ENCODE measurements at regions not wholly inside any gene's neighbourhood (a gene's known extent, or its start where the extent isn't known, plus 50 kb on each side); places are given as distances from the start of the nearest gene placed in this dataset.

DNA sequence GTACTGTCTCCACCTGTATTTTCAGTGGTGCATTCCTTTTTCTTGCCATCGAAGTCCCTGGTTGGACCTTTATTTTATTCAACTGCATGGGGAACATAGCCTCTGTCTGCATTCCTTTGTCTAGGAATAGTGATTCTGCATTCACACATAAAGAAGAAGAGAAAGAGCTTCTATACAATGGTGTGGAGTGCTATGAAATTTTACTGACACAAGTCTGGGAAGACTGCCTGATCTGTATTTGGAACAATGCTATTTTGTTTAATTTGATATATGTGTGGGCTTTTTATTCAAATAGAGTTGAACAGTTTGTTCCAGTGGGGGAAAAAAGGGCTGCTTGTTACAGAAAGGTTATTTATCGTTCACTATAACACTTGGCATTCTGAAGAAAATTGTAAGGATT, 375.7 kb upstream of the POU3F2 start:
- Histone ChIP-seq H3K27ac (ENCODE audit: low read depth, low read length) (no peak overlapping the region), H3K9me3 (ENCODE audit: insufficient read depth, low read length) (no peaks in the 10 kb centered on the region), H3K4me2 (ENCODE audit: low read depth, low read length, poor library complexity, severe bottlenecking) (no peak overlapping the region), H3K79me2 (ENCODE audit: insufficient read depth, low read length) (no peaks in the 10 kb centered on the region), H3F3A (ENCODE audit: insufficient read depth) (no peaks in the 10 kb centered on the region), H2AFZ (ENCODE audit: low read depth, low read length, severe bottlenecking) (no peak overlapping the region), H3K9me2 (replicated peaks; ENCODE audit: insufficient read depth, low read length) (no peaks in the 10 kb centered on the region), H3K4me3 (ENCODE audit: insufficient read depth, low read length, poor library complexity, severe bottlenecking) (no peak overlapping the region), H4K20me1 (ENCODE audit: low read depth, low read length) (no peaks in the 10 kb centered on the region), H3K27me3 (ENCODE audit: low read length) (no peaks in the 10 kb centered on the region), H3K9ac (ENCODE audit: low read length) (no peak overlapping the region), H3K36me3 (ENCODE audit: low read length) (no peaks in the 10 kb centered on the region)
- TF ChIP-seq, protein P1, sequence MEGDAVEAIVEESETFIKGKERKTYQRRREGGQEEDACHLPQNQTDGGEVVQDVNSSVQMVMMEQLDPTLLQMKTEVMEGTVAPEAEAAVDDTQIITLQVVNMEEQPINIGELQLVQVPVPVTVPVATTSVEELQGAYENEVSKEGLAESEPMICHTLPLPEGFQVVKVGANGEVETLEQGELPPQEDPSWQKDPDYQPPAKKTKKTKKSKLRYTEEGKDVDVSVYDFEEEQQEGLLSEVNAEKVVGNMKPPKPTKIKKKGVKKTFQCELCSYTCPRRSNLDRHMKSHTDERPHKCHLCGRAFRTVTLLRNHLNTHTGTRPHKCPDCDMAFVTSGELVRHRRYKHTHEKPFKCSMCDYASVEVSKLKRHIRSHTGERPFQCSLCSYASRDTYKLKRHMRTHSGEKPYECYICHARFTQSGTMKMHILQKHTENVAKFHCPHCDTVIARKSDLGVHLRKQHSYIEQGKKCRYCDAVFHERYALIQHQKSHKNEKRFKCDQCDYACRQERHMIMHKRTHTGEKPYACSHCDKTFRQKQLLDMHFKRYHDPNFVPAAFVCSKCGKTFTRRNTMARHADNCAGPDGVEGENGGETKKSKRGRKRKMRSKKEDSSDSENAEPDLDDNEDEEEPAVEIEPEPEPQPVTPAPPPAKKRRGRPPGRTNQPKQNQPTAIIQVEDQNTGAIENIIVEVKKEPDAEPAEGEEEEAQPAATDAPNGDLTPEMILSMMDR (IDR thresholded peaks at IDR 0.05; ENCODE audit: insufficient read depth, low read length, poor library complexity, severe bottlenecking) = no peak
- no peak for TF ChIP-seq EZH2phosphoT487 (conservative IDR thresholded peaks at IDR 0.05; ENCODE audit: low read length)

DNA sequence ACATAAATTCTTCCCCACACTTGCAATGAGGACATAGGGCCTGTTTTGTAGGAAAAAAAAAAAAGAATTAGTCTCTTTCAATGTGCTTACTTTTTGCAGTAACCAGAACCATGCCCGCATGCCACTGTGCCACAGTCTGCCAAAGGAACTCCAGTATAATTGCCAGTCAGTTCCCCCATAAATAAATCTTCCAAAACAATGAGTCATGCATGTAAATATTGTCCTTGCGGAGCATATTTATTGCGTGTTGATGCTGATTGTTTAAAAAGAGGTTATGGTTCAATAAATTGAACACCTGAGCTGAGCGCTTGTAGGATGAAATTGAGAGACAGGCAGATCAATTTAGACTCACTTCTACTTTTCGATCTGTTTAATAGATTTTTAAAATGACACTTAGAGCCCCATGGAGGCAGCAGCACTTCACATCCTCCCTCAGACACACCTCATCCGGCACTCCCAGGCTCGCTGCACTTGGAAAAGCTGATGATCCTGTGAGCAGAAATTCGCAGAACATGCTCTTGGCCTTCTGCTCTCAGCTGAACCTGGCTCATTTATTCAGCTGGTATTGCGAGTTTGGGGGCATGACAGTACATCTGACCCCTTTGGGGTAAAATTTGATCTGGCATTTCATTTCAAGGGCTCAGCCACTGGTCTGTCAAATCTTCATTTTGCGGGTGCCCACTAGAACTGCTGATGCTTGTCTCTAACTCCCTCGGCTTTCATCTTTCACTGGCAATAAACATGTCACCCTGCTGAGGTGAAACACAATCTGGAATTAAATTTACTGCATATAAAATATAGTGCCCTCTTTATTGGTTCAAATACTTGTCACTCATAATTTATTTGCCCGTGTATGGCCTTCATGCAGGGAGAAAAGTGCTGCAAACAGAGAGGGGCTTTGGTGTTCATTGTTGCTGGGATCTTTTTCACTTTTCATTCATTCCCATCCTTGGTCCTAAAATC, 371.1 kb upstream of the POU3F2 start:
- H3K9me3 ChIP-seq (ENCODE audit: insufficient read depth, low read length) = no peaks in the 10 kb centered on the region
- no peaks in the 10 kb centered on the region for H3K79me2 ChIP-seq (ENCODE audit: insufficient read depth, low read length)
- H3K9ac ChIP-seq (ENCODE audit: low read length) = no peak overlapping the region
- H3K4me2 ChIP-seq (ENCODE audit: low read depth, low read length, poor library complexity, severe bottlenecking) = no peak overlapping the region
- H3K36me3 ChIP-seq (ENCODE audit: low read length) = no peaks in the 10 kb centered on the region
- no peak overlapping the region for H3K4me3 ChIP-seq (ENCODE audit: insufficient read depth, low read length, poor library complexity, severe bottlenecking)
- no peaks in the 10 kb centered on the region for H3K9me2 ChIP-seq (replicated peaks; ENCODE audit: insufficient read depth, low read length)
- H2AFZ ChIP-seq (ENCODE audit: low read depth, low read length, severe bottlenecking) = no peak overlapping the region
- TF ChIP-seq, protein P1 (IDR thresholded peaks at IDR 0.05; ENCODE audit: insufficient read depth, low read length, poor library complexity, severe bottlenecking) = no peak
- no peak for TF ChIP-seq EZH2phosphoT487 (conservative IDR thresholded peaks at IDR 0.05; ENCODE audit: low read length)
- no peaks in the 10 kb centered on the region for H4K20me1 ChIP-seq (ENCODE audit: low read depth, low read length)
- H3K27ac ChIP-seq (ENCODE audit: low read depth, low read length) = no peak overlapping the region
- no peaks in the 10 kb centered on the region for H3K27me3 ChIP-seq (ENCODE audit: low read length)
- H3F3A ChIP-seq (ENCODE audit: insufficient read depth) = no peaks in the 10 kb centered on the region

DNA sequence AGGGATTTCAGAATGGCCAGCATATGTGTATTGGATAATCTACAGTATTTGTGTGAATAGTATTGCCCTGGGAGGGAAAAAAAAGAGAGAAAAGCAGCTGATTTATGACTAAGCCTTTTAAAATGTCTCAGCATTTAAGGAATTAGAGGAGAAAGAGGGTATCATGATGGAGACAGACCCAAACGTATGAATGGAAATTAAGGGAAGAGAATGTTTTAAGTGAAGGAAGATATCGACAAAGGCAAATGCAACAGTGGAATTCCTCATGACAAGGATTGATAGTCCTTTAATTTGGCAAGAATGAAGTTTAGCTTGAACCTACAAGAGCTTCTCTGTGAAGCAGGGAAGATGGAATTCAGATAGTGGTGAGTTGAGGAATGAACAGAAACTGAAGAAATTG, 367.3 kb upstream of the POU3F2 start:
- no peak for TF ChIP-seq EZH2phosphoT487 (conservative IDR thresholded peaks at IDR 0.05; ENCODE audit: low read length)
- TF ChIP-seq, protein P1 (IDR thresholded peaks at IDR 0.05; ENCODE audit: insufficient read depth, low read length, poor library complexity, severe bottlenecking) = no peak
- Histone ChIP-seq H2AFZ (ENCODE audit: low read depth, low read length, severe bottlenecking) (no peak overlapping the region), H3K4me3 (ENCODE audit: insufficient read depth, low read length, poor library complexity, severe bottlenecking) (no peak overlapping the region), H3K4me2 (ENCODE audit: low read depth, low read length, poor library complexity, severe bottlenecking) (no peak overlapping the region), H3K79me2 (ENCODE audit: insufficient read depth, low read length) (no peaks in the 10 kb centered on the region), H3F3A (ENCODE audit: insufficient read depth) (no peaks in the 10 kb centered on the region), H3K9me2 (replicated peaks; ENCODE audit: insufficient read depth, low read length) (no peaks in the 10 kb centered on the region), H3K36me3 (ENCODE audit: low read length) (no peaks in the 10 kb centered on the region), H3K9me3 (ENCODE audit: insufficient read depth, low read length) (no peaks in the 10 kb centered on the region), H3K9ac (ENCODE audit: low read length) (no peak overlapping the region), H3K27ac (ENCODE audit: low read depth, low read length) (no peak overlapping the region), H4K20me1 (ENCODE audit: low read depth, low read length) (no peaks in the 10 kb centered on the region), H3K27me3 (ENCODE audit: low read length) (no peaks in the 10 kb centered on the region)
